Putamen (tissue), 1 donor: ENCODE measurements at regions not wholly inside any gene's neighbourhood (a gene's known extent, or its start where the extent isn't known, plus 50 kb on each side); places are given as distances from the start of the nearest gene placed in this dataset.

ENCODE experiments used
- DNase-seq: peaks from one replicate; pipeline ENCODE4 v3.0.0-alpha.2; 2016; ENCODE audit warnings: low spot score

GRCh38 chr3:68162644-68163043 lies 508.2 kb upstream of the SUCLG2 start:
- no peak for DNase-seq

GRCh38 chr3:68151359-68151758 lies 496.9 kb upstream of the SUCLG2 start:
- no peak for DNase-seq

- DNase-seq, result no peak
Observed at GRCh38 chr3:68148447-68148846, 494.0 kb upstream of the SUCLG2 start.

- DNase-seq, result no peak
Observed at GRCh38 chr3:68142441-68142840, 488.0 kb upstream of the SUCLG2 start.

GRCh38 chr3:68139897-68140296 lies 485.5 kb upstream of the SUCLG2 start:
- DNase-seq, result no peak

- no peak for DNase-seq
Observed at GRCh38 chr3:68136411-68136810, 482.0 kb upstream of the SUCLG2 start.

- DNase-seq, result no peak
Observed at GRCh38 chr3:68135067-68135466, 480.7 kb upstream of the SUCLG2 start.

GRCh38 chr3:68129065-68129464 lies 474.7 kb upstream of the SUCLG2 start:
- no peak for DNase-seq

GRCh38 chr3:68123231-68123630 lies 468.8 kb upstream of the SUCLG2 start:
- no peak for DNase-seq

GRCh38 chr3:68121287-68121686 lies 466.9 kb upstream of the SUCLG2 start:
- no peak for DNase-seq

GRCh38 chr3:68116580-68116979 lies 462.2 kb upstream of the SUCLG2 start:
- DNase-seq, result no peak

GRCh38 chr3:68103811-68104210 lies 449.4 kb upstream of the SUCLG2 start:
- no peak for DNase-seq

- DNase-seq, result no peak
Observed at GRCh38 chr3:68090571-68090970, 436.2 kb upstream of the SUCLG2 start.

GRCh38 chr3:68089572-68090011 lies 435.2 kb upstream of the SUCLG2 start:
- DNase-seq, result no peak

GRCh38 chr3:68088636-68089035 lies 434.2 kb upstream of the SUCLG2 start:
- DNase-seq, result no peak

- no peak for DNase-seq
Observed at GRCh38 chr3:68088216-68088615, 433.8 kb upstream of the SUCLG2 start.

GRCh38 chr3:68072062-68072461 lies 417.6 kb upstream of the SUCLG2 start:
- no peak for DNase-seq

- no peak for DNase-seq
Observed at GRCh38 chr3:68070186-68070585, 415.8 kb upstream of the SUCLG2 start.

GRCh38 chr3:68067314-68067713 lies 412.9 kb upstream of the SUCLG2 start:
- no peak for DNase-seq

GRCh38 chr3:68062926-68063325 lies 408.5 kb upstream of the SUCLG2 start:
- no peak for DNase-seq

- DNase-seq, result no peak
Observed at GRCh38 chr3:68060910-68061309, 406.5 kb upstream of the SUCLG2 start.

GRCh38 chr3:68060191-68060590 lies 405.8 kb upstream of the SUCLG2 start:
- no peak for DNase-seq

- DNase-seq, result no peak
Observed at GRCh38 chr3:68059628-68060152, 405.3 kb upstream of the SUCLG2 start.

GRCh38 chr3:68057637-68058320 lies 403.4 kb upstream of the SUCLG2 start:
- no peak for DNase-seq
